SK-N-SH treated with all-trans-retinoic acid at 6 μM for 48 hours (cell line): ENCODE measurements at regions not wholly inside any gene's neighbourhood (a gene's known extent, or its start where the extent isn't known, plus 50 kb on each side); places are given as distances from the start of the nearest gene placed in this dataset.
A peak's percentile ranks its signal among the peaks of the same experiment; 100 is the strongest.

Source experiments
- ATAC-seq: fragments of 200-7000 bp; cut with Tn5 transposase; 3 replicates; pipeline ENCODE4 v1.9.1; 2020; ENCODE audit warnings: mild to moderate bottlenecking, moderate library complexity
- BACH2 ChIP-seq: fragments of 250-450 bp; sonication (Bioruptor Pico); IDR thresholded peaks from 2 replicates; pipeline ENCODE4 v1.9.0; 2021; ENCODE audit warnings: mild to moderate bottlenecking, borderline replicate concordance
- CSRNP3 ChIP-seq: fragments of 250-450 bp; sonication (Bioruptor Pico); IDR thresholded peaks from 2 replicates; pipeline ENCODE4 v1.5.1; 2021; ENCODE audit warnings: mild to moderate bottlenecking, moderate library complexity
- ISL1 ChIP-seq: fragments of 250-450 bp; sonication (Bioruptor Pico); IDR thresholded peaks from 2 replicates; pipeline ENCODE4 v2.1.2; 2022; ENCODE audit warnings: mild to moderate bottlenecking, moderate library complexity
- OSR1 ChIP-seq: fragments of 250-450 bp; sonication (Bioruptor Pico); IDR thresholded peaks from 2 replicates; pipeline ENCODE4 v1.8.0; 2022; ENCODE audit warnings: moderate library complexity, mild to moderate bottlenecking, inconsistent platforms
- POU6F1 ChIP-seq: fragments of 250-450 bp; sonication (Bioruptor Pico); IDR thresholded peaks from 2 replicates; pipeline ENCODE4 v1.8.0; 2021; ENCODE audit warnings: low read depth, mild to moderate bottlenecking, moderate library complexity, borderline replicate concordance
- RARB ChIP-seq: fragments of 250-450 bp; sonication (Bioruptor Pico); IDR thresholded peaks from 2 replicates; pipeline ENCODE4 v1.8.0; 2021; ENCODE audit warnings: mild to moderate bottlenecking, moderate library complexity
- TCF4 ChIP-seq: fragments of 250-450 bp; sonication (Bioruptor Pico); IDR thresholded peaks from 2 replicates; pipeline ENCODE4 v1.8.0; 2021; ENCODE audit warnings: mild to moderate bottlenecking, moderate library complexity, borderline replicate concordance
- TOX ChIP-seq: fragments of 250-450 bp; sonication (Bioruptor Pico); IDR thresholded peaks from 2 replicates; pipeline ENCODE4 v1.8.0; 2021; ENCODE audit warnings: mild to moderate bottlenecking, moderate library complexity, borderline replicate concordance
- ZC3H10 ChIP-seq: fragments of 250-450 bp; sonication (Bioruptor Pico); IDR thresholded peaks from 2 replicates; pipeline ENCODE4 v1.5.1; 2021; ENCODE audit warnings: mild to moderate bottlenecking, moderate library complexity
- ZNF70 ChIP-seq: fragments of 450-650 bp; formaldehyde crosslinking; IDR thresholded peaks from 2 replicates; pipeline ENCODE4 v1.5.0; 2020; ENCODE audit warnings: mild to moderate bottlenecking, moderate library complexity
- ZNF8 ChIP-seq: fragments of 450-650 bp; formaldehyde crosslinking; IDR thresholded peaks from 2 replicates; pipeline ENCODE4 v1.5.0; 2020; ENCODE audit warnings: mild to moderate bottlenecking, moderate library complexity
- TF ChIP-seq, protein P1 (sequence below): fragments of 250-450 bp; sonication (Bioruptor Pico); IDR thresholded peaks from 2 replicates; pipeline ENCODE4 v1.5.0; 2020; ENCODE audit warnings: mild to moderate bottlenecking, moderate library complexity
- TF ChIP-seq, protein P2 (sequence below): fragments of 250-450 bp; sonication (Bioruptor Pico); IDR thresholded peaks from 2 replicates; pipeline ENCODE4 v1.5.1; 2020; ENCODE audit warnings: low read depth, mild to moderate bottlenecking, moderate library complexity
- TF ChIP-seq, protein P3 (sequence below): fragments of 250-450 bp; sonication (Bioruptor Pico); IDR thresholded peaks from 2 replicates; pipeline ENCODE4 v1.8.0; 2020; ENCODE audit warnings: mild to moderate bottlenecking, moderate library complexity, borderline replicate concordance

- no peak for TF ChIP-seq RARB (CRISPR knock-in tag)
- no peak for ATAC-seq
Measured at GRCh38 chr12:97760601-97761000, 298.0 kb downstream of the RMST start.

GRCh38 chr12:97763113-97763512 is 300.5 kb downstream of the RMST start:
- peak; percentile 39; the same call in 1 of the 2 replicates for TF ChIP-seq TCF4 (CRISPR knock-in tag)
- TF ChIP-seq POU6F1 = no peak
- TF ChIP-seq, all 23 proteins: peak for 1
- ATAC-seq = no peak

GRCh38 chr12:97764700-97765099 is 302.1 kb downstream of the RMST start:
- TF ChIP-seq, protein P1, sequence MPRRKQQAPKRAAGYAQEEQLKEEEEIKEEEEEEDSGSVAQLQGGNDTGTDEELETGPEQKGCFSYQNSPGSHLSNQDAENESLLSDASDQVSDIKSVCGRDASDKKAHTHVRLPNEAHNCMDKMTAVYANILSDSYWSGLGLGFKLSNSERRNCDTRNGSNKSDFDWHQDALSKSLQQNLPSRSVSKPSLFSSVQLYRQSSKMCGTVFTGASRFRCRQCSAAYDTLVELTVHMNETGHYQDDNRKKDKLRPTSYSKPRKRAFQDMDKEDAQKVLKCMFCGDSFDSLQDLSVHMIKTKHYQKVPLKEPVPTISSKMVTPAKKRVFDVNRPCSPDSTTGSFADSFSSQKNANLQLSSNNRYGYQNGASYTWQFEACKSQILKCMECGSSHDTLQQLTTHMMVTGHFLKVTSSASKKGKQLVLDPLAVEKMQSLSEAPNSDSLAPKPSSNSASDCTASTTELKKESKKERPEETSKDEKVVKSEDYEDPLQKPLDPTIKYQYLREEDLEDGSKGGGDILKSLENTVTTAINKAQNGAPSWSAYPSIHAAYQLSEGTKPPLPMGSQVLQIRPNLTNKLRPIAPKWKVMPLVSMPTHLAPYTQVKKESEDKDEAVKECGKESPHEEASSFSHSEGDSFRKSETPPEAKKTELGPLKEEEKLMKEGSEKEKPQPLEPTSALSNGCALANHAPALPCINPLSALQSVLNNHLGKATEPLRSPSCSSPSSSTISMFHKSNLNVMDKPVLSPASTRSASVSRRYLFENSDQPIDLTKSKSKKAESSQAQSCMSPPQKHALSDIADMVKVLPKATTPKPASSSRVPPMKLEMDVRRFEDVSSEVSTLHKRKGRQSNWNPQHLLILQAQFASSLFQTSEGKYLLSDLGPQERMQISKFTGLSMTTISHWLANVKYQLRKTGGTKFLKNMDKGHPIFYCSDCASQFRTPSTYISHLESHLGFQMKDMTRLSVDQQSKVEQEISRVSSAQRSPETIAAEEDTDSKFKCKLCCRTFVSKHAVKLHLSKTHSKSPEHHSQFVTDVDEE = no peak
- TF ChIP-seq OSR1 (CRISPR knock-in tag) (no peak), TOX (no peak), CSRNP3 (CRISPR knock-in tag) (no peak), ZNF70 (CRISPR knock-in tag) (no peak), POU6F1 (no peak), ZNF8 (CRISPR knock-in tag) (no peak), BACH2 (CRISPR knock-in tag) (no peak), ZC3H10 (CRISPR knock-in tag) (no peak)
- TF ChIP-seq, protein P2, sequence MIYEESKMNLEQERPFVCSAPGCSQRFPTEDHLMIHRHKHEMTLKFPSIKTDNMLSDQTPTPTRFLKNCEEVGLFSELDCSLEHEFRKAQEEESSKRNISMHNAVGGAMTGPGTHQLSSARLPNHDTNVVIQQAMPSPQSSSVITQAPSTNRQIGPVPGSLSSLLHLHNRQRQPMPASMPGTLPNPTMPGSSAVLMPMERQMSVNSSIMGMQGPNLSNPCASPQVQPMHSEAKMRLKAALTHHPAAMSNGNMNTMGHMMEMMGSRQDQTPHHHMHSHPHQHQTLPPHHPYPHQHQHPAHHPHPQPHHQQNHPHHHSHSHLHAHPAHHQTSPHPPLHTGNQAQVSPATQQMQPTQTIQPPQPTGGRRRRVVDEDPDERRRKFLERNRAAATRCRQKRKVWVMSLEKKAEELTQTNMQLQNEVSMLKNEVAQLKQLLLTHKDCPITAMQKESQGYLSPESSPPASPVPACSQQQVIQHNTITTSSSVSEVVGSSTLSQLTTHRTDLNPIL (CRISPR knock-in tag) = no peak
- TF ChIP-seq, protein P3, sequence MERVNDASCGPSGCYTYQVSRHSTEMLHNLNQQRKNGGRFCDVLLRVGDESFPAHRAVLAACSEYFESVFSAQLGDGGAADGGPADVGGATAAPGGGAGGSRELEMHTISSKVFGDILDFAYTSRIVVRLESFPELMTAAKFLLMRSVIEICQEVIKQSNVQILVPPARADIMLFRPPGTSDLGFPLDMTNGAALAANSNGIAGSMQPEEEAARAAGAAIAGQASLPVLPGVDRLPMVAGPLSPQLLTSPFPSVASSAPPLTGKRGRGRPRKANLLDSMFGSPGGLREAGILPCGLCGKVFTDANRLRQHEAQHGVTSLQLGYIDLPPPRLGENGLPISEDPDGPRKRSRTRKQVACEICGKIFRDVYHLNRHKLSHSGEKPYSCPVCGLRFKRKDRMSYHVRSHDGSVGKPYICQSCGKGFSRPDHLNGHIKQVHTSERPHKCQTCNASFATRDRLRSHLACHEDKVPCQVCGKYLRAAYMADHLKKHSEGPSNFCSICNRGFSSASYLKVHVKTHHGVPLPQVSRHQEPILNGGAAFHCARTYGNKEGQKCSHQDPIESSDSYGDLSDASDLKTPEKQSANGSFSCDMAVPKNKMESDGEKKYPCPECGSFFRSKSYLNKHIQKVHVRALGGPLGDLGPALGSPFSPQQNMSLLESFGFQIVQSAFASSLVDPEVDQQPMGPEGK = no peak
- ATAC-seq = no peak

DNA sequence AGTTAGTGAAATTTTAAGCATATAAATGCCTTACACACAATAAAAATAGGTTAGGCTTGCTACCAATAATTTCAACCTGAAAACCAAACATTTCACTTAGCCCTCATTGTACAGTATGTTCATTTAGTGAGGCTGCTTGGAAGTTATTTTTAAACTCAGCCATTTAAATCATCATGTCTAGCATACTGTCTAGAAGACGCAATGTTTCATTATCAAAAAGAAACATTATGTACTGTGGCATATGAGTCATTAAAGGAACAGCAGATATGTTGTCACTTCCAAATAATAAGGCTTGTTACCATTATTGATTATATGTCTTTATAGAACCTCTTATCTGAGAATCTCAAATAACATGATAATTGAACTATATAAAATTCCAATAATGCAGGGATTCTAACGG is 304.7 kb downstream of the RMST start:
- TF ChIP-seq OSR1 (CRISPR knock-in tag) (no peak), ISL1 (CRISPR knock-in tag) (peak; percentile 13; the same call in 1 of the 2 replicates)
- ATAC-seq = no peak

DNA sequence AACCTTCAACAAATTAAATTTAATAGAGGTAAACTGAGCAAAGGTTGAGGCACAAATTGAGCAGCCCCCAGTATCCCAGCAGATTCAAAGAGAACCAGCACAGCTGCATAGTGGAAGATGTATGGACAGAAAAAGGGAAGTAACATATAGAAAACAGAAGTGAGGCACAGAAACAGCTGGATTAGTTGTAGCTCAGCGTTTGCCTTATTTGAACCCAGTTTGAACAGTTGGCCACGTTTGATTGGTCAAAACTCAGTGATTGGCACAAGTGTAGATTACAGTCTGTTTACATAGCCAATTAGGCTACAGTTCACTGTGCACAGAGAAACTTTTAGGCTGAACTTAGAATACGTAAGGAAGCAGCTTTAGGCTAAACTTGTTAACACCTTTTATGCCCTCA is 315.5 kb downstream of the RMST start:
- ATAC-seq = no peak

More for the DNA sequence above, 315.5 kb downstream of the RMST start:
- TF ChIP-seq ZNF8 (CRISPR knock-in tag) = no peak
